ENCODE measurements at regions not wholly inside any gene's neighbourhood (a gene's known extent, or its start where the extent isn't known, plus 50 kb on each side); places are given as distances from the start of the nearest gene placed in this dataset.

GRCh38 chr4:29005838-29006237 is 1714.3 kb upstream of the PCDH7 start (continued):
- TF ChIP-seq ZNF462 (CRISPR knock-in tag; IDR thresholded peaks at IDR 0.05) (no peak), POLR2AphosphoS5 (IDR thresholded peaks at IDR 0.05; ENCODE audit: low read depth) (no peak), JUNB (IDR thresholded peaks at IDR 0.05; ENCODE audit: unreplicated experiment) (no peak), EZH2phosphoT487 (IDR thresholded peaks at IDR 0.05; ENCODE audit: unreplicated experiment) (no peak), CREB1 (CRISPR knock-in tag; IDR thresholded peaks at IDR 0.05; ENCODE audit: low read depth) (no peak), EZH2 (IDR thresholded peaks at IDR 0.05; ENCODE audit: low read depth, unreplicated experiment) (no peak)

GRCh38 chr4:29009908-29010307 is 1710.3 kb upstream of the PCDH7 start:
- Histone ChIP-seq H3K4me1 (ENCODE audit: insufficient read depth) (peaks cover 18% of the 10 kb centered on the region; the same call in 1 of the 2 replicates), H3F3A (replicated peaks; ENCODE audit: low read depth) (no peaks in the 10 kb centered on the region), H3K36me3 (ENCODE audit: insufficient read depth) (no peaks in the 10 kb centered on the region), H3K27ac (ENCODE audit: low read depth) (no peak overlapping the region), H3K79me2 (replicated peaks; ENCODE audit: insufficient read depth) (no peaks in the 10 kb centered on the region), H4K20me1 (replicated peaks; ENCODE audit: insufficient read depth) (no peaks in the 10 kb centered on the region), H3K27me3 (ENCODE audit: insufficient read depth) (no peaks in the 10 kb centered on the region), H3K9me2 (ENCODE audit: insufficient read depth) (no peaks in the 10 kb centered on the region), H3K4me2 (no peak overlapping the region), H3K4me3 (no peak overlapping the region), H2AFZ (no peak overlapping the region)
- DNase-seq (ENCODE audit: low spot score) (peak; percentile 55), ATAC-seq (peak; percentile 72)
- Mint-ChIP-seq H3K36me3 (ENCODE audit: low read depth) (no peaks in the 10 kb centered on the region), H3K27me3 (ENCODE audit: insufficient read depth, low read depth, poor library complexity) (no peaks in the 10 kb centered on the region), H3K27ac (no peak overlapping the region), H3K9me3 (no peaks in the 10 kb centered on the region; the same call in 2 of the 3 replicates), H3K4me1 (peaks cover 24% of the 10 kb centered on the region), H3K4me3 (no peak overlapping the region)
- TF ChIP-seq, protein P1, sequence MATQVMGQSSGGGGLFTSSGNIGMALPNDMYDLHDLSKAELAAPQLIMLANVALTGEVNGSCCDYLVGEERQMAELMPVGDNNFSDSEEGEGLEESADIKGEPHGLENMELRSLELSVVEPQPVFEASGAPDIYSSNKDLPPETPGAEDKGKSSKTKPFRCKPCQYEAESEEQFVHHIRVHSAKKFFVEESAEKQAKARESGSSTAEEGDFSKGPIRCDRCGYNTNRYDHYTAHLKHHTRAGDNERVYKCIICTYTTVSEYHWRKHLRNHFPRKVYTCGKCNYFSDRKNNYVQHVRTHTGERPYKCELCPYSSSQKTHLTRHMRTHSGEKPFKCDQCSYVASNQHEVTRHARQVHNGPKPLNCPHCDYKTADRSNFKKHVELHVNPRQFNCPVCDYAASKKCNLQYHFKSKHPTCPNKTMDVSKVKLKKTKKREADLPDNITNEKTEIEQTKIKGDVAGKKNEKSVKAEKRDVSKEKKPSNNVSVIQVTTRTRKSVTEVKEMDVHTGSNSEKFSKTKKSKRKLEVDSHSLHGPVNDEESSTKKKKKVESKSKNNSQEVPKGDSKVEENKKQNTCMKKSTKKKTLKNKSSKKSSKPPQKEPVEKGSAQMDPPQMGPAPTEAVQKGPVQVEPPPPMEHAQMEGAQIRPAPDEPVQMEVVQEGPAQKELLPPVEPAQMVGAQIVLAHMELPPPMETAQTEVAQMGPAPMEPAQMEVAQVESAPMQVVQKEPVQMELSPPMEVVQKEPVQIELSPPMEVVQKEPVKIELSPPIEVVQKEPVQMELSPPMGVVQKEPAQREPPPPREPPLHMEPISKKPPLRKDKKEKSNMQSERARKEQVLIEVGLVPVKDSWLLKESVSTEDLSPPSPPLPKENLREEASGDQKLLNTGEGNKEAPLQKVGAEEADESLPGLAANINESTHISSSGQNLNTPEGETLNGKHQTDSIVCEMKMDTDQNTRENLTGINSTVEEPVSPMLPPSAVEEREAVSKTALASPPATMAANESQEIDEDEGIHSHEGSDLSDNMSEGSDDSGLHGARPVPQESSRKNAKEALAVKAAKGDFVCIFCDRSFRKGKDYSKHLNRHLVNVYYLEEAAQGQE (IDR thresholded peaks at IDR 0.05; ENCODE audit: unreplicated experiment) = no peak
- TF ChIP-seq NANOG (IDR thresholded peaks at IDR 0.05; ENCODE audit: borderline replicate concordance) = 0 out of 2 replicates have a peak, but pooled peaks have one; percentile 25
